ENCODE measurements at regions not wholly inside any gene's neighbourhood (a gene's known extent, or its start where the extent isn't known, plus 50 kb on each side); places are given as distances from the start of the nearest gene placed in this dataset.

DNA sequence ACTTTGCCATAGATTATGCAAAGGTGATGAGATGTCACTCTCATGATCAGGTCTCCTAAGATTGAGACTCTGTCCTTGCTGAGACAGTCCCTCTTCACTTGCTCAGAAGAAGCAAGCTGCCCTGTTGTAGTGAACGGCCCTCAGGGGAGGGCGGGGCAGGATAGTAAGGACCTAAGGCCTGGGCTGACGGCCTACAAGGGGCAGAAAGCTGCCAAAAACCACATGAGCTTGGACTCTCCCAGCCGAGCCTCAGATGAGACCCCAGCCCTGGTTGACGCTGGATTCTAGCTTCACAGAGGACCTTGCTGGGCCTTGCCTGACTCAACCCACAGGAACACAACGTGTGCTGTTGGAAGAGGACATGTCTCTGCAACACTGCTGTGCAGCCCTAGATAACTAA, 1182.5 kb downstream of the TBC1D22A start:
- no peaks in the 10 kb centered on the region for H3K36me3 ChIP-seq (ENCODE audit: control insufficient read depth in 1 of 2, insufficient read depth in 2 of 2, low read length in 2 of 2)
- no peak overlapping the region for H3K4me3 ChIP-seq (replicated peaks in 1 of 2; ENCODE audit: low read depth in 1 of 2, low read length in 2 of 2)
- no peaks in the 10 kb centered on the region for H3K27me3 ChIP-seq (ENCODE audit: insufficient read depth, low read length)
- H2AFZ ChIP-seq (ENCODE audit: low read depth, low read length, poor library complexity, severe bottlenecking): no peak overlapping the region
- DNase-seq (ENCODE audit: low read depth, low spot score): no peak
- intact Hi-C loops (cut with micrococcal nuclease): no loop called here
- ChIA-PET CTCF (no interaction called here), RAD21 (ENCODE audit: low non-redundant PET in 1 of 2, low total read pairs in 2 of 2, uncharacterized antibody in 2 of 2, unreplicated experiment in 2 of 2) (no interaction called here), POLR2A (no interaction called here)
- no peak for TF ChIP-seq EZH2phosphoT487 (IDR thresholded peaks at IDR 0.05; ENCODE audit: borderline replicate concordance)
- TF ChIP-seq, protein P1, sequence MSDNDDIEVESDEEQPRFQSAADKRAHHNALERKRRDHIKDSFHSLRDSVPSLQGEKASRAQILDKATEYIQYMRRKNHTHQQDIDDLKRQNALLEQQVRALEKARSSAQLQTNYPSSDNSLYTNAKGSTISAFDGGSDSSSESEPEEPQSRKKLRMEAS (IDR thresholded peaks at IDR 0.05): no peak
- TF ChIP-seq, protein P2, sequence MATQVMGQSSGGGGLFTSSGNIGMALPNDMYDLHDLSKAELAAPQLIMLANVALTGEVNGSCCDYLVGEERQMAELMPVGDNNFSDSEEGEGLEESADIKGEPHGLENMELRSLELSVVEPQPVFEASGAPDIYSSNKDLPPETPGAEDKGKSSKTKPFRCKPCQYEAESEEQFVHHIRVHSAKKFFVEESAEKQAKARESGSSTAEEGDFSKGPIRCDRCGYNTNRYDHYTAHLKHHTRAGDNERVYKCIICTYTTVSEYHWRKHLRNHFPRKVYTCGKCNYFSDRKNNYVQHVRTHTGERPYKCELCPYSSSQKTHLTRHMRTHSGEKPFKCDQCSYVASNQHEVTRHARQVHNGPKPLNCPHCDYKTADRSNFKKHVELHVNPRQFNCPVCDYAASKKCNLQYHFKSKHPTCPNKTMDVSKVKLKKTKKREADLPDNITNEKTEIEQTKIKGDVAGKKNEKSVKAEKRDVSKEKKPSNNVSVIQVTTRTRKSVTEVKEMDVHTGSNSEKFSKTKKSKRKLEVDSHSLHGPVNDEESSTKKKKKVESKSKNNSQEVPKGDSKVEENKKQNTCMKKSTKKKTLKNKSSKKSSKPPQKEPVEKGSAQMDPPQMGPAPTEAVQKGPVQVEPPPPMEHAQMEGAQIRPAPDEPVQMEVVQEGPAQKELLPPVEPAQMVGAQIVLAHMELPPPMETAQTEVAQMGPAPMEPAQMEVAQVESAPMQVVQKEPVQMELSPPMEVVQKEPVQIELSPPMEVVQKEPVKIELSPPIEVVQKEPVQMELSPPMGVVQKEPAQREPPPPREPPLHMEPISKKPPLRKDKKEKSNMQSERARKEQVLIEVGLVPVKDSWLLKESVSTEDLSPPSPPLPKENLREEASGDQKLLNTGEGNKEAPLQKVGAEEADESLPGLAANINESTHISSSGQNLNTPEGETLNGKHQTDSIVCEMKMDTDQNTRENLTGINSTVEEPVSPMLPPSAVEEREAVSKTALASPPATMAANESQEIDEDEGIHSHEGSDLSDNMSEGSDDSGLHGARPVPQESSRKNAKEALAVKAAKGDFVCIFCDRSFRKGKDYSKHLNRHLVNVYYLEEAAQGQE (IDR thresholded peaks at IDR 0.05; ENCODE audit: low read depth): no peak
- TF ChIP-seq POLR2A (IDR thresholded peaks at IDR 0.05; ENCODE audit: borderline replicate concordance, extremely low read depth, insufficient read depth, insufficient read length): no peak
- no peak for TF ChIP-seq ZFX (IDR thresholded peaks at IDR 0.05)
- TF ChIP-seq, protein P3, sequence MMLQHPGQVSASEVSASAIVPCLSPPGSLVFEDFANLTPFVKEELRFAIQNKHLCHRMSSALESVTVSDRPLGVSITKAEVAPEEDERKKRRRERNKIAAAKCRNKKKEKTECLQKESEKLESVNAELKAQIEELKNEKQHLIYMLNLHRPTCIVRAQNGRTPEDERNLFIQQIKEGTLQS (IDR thresholded peaks at IDR 0.05): no peak
- TF ChIP-seq, protein P4, sequence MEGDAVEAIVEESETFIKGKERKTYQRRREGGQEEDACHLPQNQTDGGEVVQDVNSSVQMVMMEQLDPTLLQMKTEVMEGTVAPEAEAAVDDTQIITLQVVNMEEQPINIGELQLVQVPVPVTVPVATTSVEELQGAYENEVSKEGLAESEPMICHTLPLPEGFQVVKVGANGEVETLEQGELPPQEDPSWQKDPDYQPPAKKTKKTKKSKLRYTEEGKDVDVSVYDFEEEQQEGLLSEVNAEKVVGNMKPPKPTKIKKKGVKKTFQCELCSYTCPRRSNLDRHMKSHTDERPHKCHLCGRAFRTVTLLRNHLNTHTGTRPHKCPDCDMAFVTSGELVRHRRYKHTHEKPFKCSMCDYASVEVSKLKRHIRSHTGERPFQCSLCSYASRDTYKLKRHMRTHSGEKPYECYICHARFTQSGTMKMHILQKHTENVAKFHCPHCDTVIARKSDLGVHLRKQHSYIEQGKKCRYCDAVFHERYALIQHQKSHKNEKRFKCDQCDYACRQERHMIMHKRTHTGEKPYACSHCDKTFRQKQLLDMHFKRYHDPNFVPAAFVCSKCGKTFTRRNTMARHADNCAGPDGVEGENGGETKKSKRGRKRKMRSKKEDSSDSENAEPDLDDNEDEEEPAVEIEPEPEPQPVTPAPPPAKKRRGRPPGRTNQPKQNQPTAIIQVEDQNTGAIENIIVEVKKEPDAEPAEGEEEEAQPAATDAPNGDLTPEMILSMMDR (IDR thresholded peaks at IDR 0.05 in 2 of 3, conservative IDR thresholded peaks at IDR 0.05 in 1 of 3; ENCODE audit: borderline replicate concordance in 1 of 3, insufficient read depth in 1 of 3, low read depth in 2 of 3, low read length in 2 of 3): no peak
- no peak for TF ChIP-seq ZNF274 (IDR thresholded peaks at IDR 0.05; ENCODE audit: low read depth, low read length)
- TF ChIP-seq EGR1 (IDR thresholded peaks at IDR 0.05; ENCODE audit: low read depth): no peak
- ATAC-seq: no peak
- no peaks in the 10 kb centered on the region for H3K9me2 ChIP-seq (ENCODE audit: insufficient read depth)
- H3K27ac ChIP-seq (ENCODE audit: low read depth, low read length): no peak overlapping the region
- no peak overlapping the region for H3K9ac ChIP-seq (ENCODE audit: low read length)
- no TSS peak for BruUV-seq (replicated peaks)
- H3K79me2 ChIP-seq (ENCODE audit: insufficient read depth, low read length): no peaks in the 10 kb centered on the region
- H4K20me1 ChIP-seq (ENCODE audit: insufficient read depth): no peaks in the 10 kb centered on the region
- no peaks in the 10 kb centered on the region; a peak in 2 of 4 replicates for H3K9me3 ChIP-seq (ENCODE audit: control insufficient read depth in 1 of 2, insufficient read depth in 1 of 2, low read depth in 1 of 2, low read length in 2 of 2)
- no peaks in the 10 kb centered on the region for H3K4me1 ChIP-seq (ENCODE audit: control insufficient read depth in 1 of 2, insufficient read depth in 2 of 2, low read length in 2 of 2)
- H3K4me2 ChIP-seq (ENCODE audit: low read length): no peak overlapping the region
